ENCODE measurements at regions not wholly inside any gene's neighbourhood (a gene's known extent, or its start where the extent isn't known, plus 50 kb on each side); places are given as distances from the start of the nearest gene placed in this dataset.

DNA sequence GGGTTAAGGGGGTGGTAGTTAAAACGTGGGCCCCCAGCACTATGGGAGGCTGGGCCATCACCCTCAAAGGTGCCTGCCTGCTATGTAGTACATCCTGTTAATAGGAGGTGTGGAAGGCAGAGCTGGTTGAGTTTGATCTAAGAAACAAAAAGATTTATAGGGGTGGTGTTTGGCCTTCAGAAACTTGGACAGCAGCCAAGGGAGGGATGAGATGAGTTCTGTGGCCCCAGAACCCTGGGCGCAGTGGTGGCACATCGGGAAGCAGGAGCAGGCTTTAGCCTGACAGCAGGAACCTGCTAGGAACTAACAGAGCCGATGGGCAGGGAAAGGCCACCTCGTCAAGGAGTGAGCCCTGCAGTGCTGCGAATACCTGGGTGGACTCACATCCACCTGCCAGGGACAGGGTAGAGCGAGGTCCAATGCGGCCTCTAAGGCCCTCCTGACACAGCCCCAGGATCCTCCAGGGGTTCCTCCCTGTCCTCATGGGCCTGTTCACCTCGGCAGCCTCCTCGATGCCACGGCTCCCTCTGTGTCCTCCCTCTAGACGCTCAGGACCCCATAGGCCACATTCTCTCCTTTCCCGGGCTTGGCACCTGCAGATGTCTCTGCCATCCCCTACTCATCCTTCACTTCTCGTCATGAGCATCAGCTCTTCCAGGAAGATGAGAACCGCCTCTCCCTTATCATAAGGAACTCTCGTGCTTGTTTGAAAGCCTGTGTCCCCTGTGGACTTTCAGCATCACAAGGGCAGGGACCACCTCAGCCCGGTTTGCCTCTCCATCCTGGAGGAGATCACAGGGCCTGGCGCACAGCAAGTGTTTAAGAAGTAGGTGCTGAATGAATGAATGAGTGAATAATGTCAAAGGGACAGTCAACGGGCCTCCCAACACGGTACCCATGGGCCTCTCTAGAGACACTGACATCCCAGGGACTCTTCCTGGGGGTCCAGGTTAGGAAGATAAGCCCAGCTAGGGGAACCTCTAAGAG, 103.5 kb upstream of the TNRC6C start:
- DNase-seq (ENCODE audit: low spot score), result no peak

DNA sequence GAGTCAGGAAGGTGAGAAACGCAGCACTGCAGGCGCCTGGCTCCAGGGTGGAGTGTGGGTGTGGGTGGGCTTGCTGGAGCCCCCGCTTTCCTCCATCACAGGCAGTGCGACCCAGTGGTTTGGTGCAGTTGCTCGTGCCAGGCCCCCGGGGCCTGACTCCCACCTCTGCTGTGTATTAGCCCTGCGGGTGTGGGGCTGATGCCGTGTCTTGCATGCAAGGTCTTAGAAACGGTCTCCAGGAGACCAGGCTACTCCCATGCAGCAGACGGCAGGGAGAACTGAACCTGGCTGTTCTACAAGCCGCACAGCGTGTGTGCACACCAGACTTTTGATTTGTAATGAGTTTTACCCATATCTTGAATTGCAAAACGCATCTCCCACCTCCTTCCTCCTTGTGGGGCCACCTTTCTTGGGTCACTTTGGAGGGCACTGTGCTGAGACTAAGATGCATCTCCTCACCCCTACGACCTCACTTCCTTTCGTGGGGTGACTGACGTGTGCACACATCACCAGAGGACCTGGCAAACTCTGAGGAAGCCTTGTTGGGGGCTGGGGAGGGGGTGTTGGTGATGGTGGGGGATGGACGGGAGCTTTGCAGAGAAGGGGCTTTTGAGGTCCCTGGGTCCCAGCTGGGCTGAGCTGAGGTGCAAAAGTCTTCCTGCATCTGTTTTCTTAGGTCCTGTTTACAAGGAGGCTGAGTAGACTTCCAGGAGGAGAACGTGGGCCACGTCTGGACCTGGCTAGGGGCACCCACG, 101.8 kb upstream of the TNRC6C start:
- DNase-seq (ENCODE audit: low spot score), result no peak

DNA sequence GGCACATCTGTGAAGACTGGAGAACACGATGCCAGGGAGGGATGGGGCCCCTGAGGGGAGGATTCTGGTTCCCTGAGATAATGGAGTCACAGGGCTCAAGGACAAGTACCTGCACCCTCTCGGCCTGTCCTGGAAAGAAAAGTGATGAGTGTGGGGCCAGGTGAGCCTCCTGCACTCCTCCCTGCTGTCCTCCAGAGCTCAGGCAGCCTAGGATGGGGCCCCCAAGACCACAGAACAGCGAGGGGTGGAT, 101.3 kb upstream of the TNRC6C start:
- no peak for DNase-seq (ENCODE audit: low spot score)

DNA sequence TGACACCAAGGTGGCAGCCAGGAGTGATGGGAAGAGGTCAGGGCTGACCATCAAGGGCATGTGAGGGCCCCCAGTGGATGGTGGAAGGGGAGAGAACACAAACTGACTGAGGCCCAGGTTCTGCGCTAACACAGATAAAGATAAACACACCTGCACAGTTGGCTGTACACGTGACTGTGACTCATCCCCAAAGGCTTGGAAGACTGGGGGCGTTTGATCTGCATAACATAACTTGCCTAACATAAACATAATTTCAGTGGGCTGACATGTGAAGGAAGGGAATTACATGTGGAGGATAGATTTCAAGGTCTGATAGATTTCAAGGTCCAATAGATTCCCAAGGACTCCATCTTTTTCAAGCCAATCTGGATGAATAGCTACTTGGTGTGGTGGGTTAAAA, 100.9 kb upstream of the TNRC6C start:
- no peak for DNase-seq (ENCODE audit: low spot score)

DNA sequence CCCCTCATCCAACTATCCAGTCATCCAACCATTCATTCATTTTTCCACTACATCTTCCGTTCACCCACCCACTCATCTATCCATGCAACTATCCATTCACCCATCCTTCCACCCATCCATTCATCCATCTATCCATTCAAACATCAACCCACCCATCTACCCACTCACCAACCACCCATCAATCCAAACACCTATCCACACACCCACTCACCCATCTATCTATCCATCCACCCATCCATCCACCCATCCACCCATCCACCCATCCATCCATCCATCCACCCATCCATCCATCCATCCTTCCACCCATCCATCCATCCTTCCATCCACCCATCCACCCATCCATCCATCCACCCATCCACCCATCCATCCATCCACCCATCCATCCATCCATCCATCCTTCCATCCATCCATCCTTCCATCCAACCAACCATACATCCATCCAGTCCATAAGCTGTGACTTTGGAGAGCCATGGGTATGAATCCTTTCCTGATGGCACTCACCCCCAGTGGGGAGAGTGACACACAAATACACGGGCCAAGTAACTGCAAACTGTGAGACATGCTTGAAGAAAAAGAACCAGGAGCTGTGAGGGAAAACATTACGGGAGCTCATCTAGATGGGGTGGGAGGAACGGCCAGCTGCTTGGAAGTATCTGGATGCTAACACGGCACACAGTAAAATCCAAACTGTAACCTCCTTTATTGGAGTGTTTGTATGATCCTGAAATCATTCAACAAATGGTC, 100.0 kb upstream of the TNRC6C start:
- DNase-seq (ENCODE audit: low spot score), result no peak

DNA sequence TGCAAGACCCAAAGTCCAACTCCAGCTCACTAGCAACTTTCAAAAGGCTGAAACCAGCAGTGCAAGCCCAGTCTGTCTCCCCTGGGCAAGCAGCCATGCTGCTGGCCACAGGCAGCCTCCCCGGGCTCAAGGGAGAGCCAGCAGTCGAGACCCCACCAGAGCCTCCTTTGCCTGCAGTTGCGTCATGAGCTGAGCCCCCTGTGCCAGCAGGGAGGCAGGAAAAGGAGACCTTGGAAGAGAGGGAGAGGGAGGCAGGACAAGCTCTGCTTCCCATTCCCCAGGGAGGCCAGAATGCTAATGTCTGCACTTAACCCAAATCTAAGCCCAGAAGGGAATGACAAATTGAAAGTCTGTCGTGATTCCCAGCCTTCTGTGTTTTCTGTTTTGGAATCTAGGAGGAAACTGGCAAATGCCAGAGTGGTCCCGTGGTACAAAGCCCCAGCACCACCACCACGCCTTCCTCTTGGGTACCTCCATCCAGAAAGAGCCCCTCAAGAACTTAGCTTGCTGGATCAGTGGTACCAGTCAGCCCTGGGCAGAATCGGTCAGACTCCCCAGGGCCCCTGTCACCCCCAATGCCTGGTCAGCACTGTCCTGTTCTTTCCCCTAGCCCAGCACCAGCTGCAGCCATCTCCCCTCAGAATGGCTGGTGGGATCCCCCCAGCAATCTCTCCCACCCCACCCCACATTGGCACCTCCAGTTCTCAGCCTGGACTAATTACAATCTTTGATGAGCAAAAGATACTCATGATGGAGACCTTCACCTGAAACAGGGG, 99.3 kb upstream of the TNRC6C start:
- no peak for DNase-seq (ENCODE audit: low spot score)

DNA sequence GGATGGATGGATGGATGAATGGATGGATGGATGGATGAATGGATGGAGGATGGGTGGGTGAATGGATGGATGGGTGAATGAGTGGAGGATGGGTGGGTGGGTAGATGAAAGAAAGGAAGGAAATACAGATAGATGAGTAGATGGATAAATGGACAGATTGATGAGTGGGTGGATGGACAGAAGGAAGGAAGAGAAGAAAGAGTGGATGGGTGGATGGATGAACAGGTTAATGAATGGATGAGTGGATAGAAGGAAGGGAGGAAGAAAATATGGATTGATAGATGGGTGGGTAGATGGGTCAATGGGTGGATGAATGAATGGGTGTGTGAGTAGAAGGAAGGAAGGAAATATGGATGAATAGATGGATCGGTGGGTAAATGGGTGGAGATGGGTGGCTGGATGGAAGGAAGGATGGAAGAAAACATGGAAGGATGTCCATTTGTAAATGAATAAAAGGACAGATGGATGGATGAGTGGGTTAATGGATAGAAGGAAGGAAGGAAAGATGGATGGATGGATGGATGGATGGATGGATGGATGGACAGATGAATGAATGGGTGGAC, 97.3 kb upstream of the TNRC6C start:
- DNase-seq (ENCODE audit: low spot score), result no peak

DNA sequence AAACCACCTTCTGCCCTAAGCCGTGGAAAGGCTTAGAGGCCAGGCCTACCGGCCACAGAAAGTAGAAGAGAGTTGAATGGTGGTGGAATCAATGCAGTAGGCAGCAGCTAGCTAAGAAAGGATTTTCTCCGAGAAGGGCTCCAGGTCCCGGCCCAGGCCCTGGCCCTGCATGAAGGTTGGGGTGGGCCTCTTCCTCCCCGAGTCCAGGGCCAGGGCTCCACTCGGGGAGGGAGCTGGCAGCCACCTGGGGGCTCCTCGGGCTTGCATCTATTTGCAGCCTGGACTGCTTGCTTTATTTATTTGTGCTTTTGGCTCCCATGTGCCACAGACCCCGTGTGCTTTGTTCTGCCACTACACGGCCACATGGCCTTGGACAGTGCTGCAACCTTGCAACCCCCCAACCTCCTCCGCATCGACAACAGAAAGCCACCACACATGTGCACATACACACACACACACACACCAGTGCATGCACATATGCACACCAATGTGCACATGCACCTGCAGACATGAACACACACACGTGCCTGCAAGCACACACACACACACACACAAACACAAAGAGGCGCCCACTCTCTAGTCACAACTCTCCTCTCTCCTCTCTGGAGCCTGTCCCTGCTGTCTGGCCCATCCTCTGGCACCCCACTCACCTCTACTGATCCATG, 96.4 kb upstream of the TNRC6C start:
- no peak for DNase-seq (ENCODE audit: low spot score)

DNA sequence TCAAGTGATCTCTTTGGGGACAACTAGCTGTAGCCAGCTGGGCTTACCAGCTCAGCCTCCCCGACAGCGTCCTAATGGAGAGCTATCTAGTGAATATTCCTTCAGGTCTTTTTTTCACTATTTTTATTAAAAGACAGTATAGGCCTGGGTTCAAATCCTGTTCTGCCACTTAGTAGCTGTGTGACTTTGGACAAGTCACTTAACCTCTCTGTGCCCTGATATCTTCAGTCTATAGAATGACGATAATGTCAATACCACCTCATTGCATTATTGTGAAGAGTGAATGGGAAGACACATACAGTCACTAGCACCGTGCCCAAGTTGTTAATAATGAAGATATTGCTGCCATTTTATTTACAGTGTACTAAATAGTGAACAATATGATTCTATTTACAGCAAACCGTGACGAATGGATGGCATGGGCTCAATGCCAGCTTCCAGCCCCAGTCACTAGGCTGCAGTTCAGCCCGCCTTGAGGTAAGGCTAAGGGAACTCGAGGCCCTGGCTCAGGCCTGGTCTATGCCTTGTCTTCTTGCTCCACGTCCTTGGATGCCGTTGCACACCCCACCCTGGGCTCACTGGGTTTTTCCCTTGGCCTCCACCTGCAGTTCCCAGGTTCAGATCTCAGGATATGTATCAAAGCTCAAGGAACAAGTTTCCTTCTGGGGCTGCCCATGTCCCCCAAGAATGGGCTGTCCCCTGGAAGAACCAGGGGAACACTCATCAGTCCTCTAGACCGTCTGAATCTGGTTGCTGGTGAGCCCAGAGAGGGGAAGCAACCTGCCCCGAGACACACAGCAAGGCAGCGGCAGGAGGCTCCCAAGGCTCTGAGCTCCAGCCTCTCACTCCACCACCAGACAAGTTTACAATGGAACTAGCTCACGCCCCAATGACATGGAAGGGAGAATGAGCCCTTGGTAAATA, 95.4 kb upstream of the TNRC6C start:
- no peak for DNase-seq (ENCODE audit: low spot score)

DNA sequence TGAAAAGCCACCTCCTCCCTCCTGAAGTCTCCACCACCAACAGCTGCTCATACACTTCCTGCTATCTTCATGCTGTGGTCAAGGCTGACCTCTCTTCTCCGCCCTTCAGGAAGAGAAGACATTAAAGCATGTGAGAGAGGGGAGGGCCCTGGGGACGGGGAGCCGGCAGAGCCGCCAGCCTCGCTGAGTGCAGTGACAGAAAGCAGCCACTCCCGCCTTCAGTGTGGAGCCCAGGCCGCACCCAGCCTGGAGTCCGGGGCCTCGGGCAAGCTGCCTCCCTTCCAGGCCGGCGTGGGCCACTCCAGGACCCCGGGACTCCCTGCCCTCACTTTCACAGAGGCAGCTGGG, 94.7 kb upstream of the TNRC6C start:
- no peak for DNase-seq (ENCODE audit: low spot score)

DNA sequence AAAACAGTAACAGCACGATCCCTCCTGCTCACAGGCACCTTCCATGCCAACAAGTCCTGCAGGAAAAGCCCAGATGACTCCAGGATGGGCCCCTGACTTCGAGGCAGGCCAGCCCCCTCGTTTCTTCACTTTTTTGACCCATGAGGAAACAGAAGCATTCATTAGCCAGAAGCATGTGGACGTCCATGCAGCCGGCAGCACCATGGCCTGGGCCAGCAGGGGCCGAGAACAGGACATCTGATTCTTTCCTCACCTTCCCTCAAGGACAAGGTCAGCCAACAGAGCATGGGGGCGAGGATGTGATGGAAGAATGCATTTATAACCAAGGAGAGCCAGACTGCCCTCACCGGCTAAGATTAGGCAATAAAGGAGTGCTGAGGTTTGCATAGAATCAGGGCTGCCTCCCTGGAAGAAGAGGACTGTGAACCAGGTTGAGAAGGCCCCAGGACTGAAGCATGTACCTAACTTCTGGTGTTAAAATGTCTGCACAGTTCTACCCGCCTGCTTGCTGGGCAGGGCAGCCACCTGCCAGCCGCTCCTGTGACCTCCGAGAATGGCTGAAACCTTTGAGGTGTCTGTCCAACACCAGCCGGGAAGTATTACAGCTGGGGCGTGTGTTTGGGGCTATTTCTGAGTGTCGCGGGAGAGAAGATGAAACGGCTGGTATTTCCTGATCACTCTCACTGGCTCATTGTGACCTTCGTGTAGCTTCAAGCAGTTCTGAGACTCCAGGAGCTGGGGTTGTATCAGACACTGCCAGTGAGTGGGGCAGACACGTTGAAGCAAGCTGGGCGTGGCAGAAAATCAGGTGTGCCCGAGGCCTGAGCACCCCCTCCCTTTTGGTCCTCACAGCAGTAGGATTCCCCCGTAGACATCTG, 94.0 kb upstream of the TNRC6C start:
- DNase-seq (ENCODE audit: low spot score), result no peak

DNA sequence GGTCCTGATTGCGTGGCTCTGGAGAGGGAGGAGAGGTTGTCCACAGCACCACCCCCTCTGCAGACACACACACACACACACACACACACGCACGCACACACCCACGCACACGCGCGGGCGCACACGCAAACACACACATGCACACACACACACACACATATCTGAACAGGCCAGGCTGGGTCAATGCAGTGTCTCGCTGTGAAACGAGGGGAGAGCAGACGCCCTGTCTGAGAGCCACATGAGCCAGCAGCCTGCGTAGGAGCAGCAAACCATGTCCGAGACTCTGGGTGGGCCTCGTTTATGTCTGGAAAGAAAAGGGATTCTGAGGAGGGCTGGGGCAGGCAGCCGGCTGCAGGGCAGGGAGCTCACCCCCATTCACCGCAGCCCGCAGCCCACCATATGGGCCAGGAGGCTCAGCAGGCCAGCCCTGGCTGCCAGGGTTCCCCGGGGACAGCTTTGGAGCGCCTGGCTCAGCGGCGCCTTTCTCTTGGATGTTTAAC, 93.3 kb upstream of the TNRC6C start:
- no peak for DNase-seq (ENCODE audit: low spot score)

DNA sequence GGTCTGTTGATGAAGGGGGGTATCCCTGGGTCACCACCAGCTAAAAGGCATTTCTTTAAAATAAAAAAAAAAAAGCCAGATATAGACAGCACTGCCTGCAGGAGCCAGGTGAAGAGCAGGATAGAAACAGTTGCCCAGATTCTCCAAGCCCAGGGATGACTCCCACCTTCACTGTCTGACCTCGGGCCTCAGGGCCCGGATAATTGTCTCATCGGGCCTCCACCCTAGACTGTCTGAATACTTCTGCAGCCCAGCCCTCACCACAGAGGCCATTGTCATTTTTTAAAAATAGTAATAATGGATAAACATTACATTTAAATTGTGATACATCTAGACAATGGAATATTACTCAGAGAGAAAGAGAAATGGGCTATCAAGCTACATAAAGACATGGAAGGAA, 92.8 kb upstream of the TNRC6C start:
- DNase-seq (ENCODE audit: low spot score), result no peak

DNA sequence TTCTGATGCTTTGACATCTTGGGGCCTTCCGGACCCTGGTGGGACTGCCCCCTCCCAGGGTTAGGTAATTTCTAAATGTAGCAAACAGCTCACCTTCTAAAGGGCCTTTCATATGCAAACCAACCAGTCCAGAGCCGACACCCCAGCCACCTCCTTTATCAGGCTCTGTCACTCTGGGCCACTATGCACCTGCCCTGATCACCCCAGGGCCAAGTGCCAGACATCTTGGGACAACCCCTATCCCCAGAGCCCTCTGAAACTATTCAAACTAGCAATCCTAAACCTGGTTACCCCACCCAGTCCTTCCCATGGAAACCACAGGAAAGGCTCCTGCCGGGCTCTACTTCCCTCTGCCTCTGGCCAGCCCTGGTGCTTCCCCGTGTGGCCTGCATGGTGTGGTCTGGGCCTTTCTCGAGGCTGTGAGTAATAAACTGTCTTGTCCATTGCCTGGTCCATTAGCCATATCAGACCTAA, 91.2 kb upstream of the TNRC6C start:
- no peak for DNase-seq (ENCODE audit: low spot score)

DNA sequence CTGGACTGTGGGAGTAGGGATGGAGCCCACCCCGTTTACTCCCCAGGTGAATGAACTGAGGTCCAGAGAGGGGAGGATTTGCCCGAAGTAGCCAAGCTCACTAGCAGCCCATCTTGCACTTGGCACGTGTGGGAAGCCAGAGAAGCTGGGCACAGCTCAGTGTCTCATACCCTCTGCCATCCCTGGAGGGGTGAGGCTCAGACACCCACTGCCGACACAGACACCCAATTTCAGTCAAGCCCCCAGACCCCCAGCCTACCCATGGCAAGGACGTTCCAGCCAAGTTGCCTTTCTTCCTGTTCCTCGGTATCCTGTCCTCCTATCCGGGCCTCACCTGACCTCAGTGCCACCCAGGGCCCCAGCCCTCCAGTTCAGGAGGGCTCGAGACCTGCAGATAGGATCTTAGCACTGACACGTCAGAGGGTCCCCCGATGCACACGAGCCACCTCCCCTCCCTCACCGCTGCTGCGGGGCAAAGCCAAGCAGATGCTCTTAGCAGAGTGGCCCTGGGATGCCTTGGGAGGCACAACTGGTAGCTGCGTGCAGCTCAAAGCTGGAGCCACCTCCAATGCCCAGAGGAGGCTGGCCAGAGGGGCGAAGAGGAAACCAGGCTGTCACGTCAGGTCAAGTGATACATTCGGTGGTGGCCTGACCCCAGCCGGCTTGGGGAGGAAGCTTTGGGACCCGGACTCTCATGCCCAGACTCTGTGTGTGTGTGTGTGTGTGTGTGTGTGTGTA, 90.4 kb upstream of the TNRC6C start:
- DNase-seq (ENCODE audit: low spot score), result no peak

DNA sequence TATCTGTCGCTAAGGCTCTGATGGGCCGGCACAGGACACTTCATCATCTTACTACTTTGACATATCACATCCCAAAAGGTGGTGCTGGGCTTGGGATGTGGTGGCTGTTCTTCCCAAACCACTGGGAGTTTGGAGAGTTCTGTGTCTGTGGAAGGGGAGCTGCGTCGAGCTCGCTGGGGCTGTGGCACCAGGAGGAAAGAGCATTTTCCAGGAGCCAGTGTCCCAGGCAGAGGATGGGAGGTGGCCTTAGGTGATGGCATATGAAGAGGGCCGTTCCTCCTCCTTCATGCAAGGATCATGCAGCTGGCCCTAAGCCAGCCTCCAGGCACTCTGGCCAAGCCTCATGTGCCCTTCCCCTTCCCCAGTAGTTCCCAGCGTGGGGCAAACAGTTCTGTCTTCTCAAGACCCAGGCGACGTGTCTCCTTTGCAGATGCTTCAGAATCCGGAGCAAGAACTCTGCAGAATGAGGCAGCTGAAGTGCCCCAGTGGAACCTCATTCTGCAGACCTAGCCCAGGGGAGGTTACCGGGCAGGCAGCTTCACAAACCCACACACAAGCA, 89.4 kb upstream of the TNRC6C start:
- no peak for DNase-seq (ENCODE audit: low spot score)

DNA sequence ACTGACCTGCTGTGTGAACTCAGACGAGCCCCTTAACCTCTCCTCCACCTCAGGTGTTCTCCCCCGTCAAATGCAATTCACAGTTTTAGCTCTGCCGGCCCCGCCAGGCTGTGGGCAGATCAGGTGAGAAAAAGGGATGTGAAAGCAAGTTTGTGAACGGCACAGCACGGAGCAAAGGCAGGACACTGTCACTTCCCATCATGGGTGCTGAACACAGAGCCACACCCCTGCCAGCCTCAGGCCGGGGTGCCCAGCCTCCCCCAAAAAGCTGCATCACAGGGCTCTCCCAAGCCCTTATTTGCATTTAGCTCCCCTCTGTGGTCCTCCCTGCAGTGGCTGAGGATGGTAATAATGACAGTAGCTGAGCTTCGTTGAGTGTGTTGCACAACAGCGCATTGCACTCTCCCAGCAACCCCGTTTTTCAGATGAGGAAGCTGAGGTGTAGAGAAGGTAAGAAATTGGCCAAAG, 88.8 kb upstream of the TNRC6C start:
- DNase-seq (ENCODE audit: low spot score), result no peak

DNA sequence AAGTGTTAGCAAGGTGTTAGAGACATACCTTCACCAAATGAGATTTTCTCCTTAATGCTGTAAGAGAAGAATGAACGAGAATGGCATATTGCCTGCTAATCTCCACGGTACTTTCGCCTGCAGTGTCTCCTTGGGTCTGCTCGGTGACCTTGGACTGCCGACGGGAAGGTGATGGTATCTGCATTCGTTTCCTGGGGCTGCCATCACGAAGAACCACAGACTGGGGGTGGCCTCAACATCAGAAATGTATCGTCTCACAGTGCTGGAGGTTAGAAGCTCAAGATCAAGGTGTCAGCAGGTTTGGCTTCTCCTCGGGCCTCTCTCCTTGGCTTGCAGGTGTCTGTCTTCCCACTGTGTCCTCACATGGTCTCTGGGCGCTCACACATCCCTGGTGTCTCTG, 86.3 kb upstream of the TNRC6C start:
- DNase-seq (ENCODE audit: low spot score), result no peak

Measured in left forelimb (tissue), 1 donor.